Common myeloid progenitor, CD34-positive (primary cell): ENCODE measurements at regions not wholly inside any gene's neighbourhood (a gene's known extent, or its start where the extent isn't known, plus 50 kb on each side); places are given as distances from the start of the nearest gene placed in this dataset.

ENCODE experiments used
- CTCF ChIA-PET: fragments of 350-600 bp; sonication (Branson Sonifier 250); formaldehyde crosslinking; loops from one replicate; lab custom pipeline; 2021; ENCODE audit warnings: antibody characterized with exemption; lab: Charles Lee
- POLR2A ChIA-PET: fragments of 350-600 bp; sonication (Branson Sonifier 250); formaldehyde crosslinking; loops from one replicate; lab custom pipeline; 2021; ENCODE audit warnings: antibody characterized with exemption; lab: Charles Lee
- DNase-seq, 3 donors: peaks; one replicate each; pipeline versions ENCODE4 v3.0.0 to v3.0.0-alpha.2; 2013
- H3K27ac ChIP-seq, 2 experiments: 1 replicate in 1 of 2; 2 replicates in 1 of 2; pipeline ENCODE4 v1.7.0; 2013; ENCODE audit warnings: inconsistent platforms in 2 of 2, low read length in 2 of 2, mild to moderate bottlenecking in 2 of 2, low read depth in 1 of 2, moderate library complexity in 1 of 2; ENCODE audit not compliant: severe bottlenecking in 2 of 2, insufficient read depth in 1 of 2, poor library complexity in 1 of 2
- H3K27me3 ChIP-seq, 5 experiments: replicated peaks in 2 of 5; 1 replicate in 3 of 5; 2 replicates in 2 of 5; pipeline versions ENCODE4 v1.6.1 to v1.7.0; 2013; ENCODE audit warnings: low read length in 4 of 5, mild to moderate bottlenecking in 2 of 5, moderate library complexity in 2 of 5, inconsistent platforms in 1 of 5; ENCODE audit not compliant: insufficient read depth in 5 of 5, control insufficient read depth in 4 of 5
- H3K36me3 ChIP-seq, 4 experiments: 1 replicate in 2 of 4; 2 replicates in 2 of 4; pipeline versions ENCODE4 v1.6.1 to v1.7.0; 2013; ENCODE audit warnings: low read length in 3 of 4, control low read depth in 1 of 4, mild to moderate bottlenecking in 1 of 4; ENCODE audit not compliant: control insufficient read depth in 4 of 4, insufficient read depth in 4 of 4
- H3K4me1 ChIP-seq, 4 experiments: 1 replicate in 3 of 4; 2 replicates in 1 of 4; pipeline versions ENCODE4 v1.6.1 to v1.7.1; 2013; ENCODE audit warnings: low read length in 3 of 4, mild to moderate bottlenecking in 3 of 4, control low read depth in 1 of 4, inconsistent platforms in 1 of 4, moderate library complexity in 1 of 4; ENCODE audit not compliant: control insufficient read depth in 4 of 4, insufficient read depth in 4 of 4; ENCODE audit errors: control extremely low read depth in 1 of 4
- H3K4me3 ChIP-seq, 7 experiments: 1 replicate in 4 of 7; 2 replicates in 3 of 7; pipeline versions ENCODE4 v1.5.1 to v1.7.0; 2013; ENCODE audit warnings: mild to moderate bottlenecking in 7 of 7, low read length in 6 of 7, moderate library complexity in 6 of 7, inconsistent platforms in 2 of 7, low read depth in 2 of 7, control low read depth in 1 of 7; ENCODE audit not compliant: insufficient read depth in 4 of 7, control insufficient read depth in 1 of 7; ENCODE audit errors: extremely low read depth in 1 of 7
- H3K9me3 ChIP-seq, 5 experiments: 1 replicate in 4 of 5; 2 replicates in 1 of 5; pipeline versions ENCODE4 v1.6.1 to v1.7.1; 2013; ENCODE audit warnings: low read length in 4 of 5, mild to moderate bottlenecking in 2 of 5, inconsistent platforms in 1 of 5, low read depth in 1 of 5, moderate library complexity in 1 of 5; ENCODE audit not compliant: control insufficient read depth in 4 of 5, insufficient read depth in 2 of 5; ENCODE audit errors: control extremely low read depth in 1 of 5
- WGBS: methylation state at CpG from one replicate; pipeline ENCODE4 v1.1.5; 2013; ENCODE audit not compliant: insufficient coverage; 5-methylcytosine and 5-hydroxymethylcytosine counted together

DNA sequence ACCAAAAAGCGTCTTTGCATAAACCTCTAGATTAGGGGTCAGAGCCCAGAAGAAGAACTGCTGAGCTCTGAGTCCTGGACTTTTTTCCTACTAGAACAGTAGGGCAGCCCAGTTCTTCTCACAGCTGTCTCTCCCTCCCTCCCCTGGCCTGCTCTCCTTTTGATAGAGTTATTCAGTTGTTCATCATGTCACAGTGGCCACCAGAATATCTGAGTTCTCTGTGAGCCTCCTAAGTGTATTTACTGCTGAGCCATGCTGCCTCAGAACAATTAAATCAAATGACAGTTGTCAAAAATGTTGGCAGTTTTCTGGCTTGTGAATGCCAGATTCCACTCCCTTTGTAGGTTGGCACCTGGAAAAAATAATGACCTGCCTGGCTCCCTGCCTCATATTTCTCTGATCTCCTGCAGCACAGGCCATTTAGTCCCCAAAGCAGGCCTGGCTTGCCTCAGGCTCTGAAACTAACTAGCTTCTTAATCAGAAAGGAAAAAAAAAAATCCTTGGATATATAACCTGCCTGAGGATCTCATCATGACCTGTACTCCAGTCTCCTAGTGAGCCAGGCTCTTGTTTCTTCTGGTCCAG is 377.4 kb upstream of the LARGE1 start:
- ChIA-PET CTCF (no interaction called here), POLR2A (no interaction called here)
- Histone ChIP-seq H3K4me3 (no peak overlapping the region), H3K9me3 (peaks cover 0 to 2% (median 0%) of the 10 kb centered on the region in 5 experiments), H3K27me3 (no peaks in the 10 kb centered on the region), H3K36me3 (no peaks in the 10 kb centered on the region), H3K27ac (no peak overlapping the region), H3K4me1 (no peaks in the 10 kb centered on the region)
- WGBS: 100% methylated on average over 1 of the region's 1 CpG
- DNase-seq: no peak

DNA sequence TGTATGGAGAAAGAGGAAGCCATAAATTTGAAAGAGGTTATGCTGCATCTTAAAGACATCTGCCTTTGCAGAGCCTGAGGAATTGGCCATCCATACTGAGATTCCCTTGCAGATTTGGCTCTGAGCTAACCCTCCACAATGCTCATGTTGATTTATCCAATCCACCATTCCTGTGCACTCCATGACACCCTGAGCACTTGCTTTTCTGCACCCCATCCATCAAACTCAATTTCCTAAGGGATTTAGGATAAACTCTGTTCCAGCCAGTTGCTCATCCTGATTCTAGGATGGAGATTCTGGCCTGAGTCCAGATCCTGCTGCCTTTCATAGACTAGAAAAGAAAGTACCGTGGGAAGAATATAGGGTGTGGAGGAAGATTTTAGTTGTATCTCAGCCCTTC is 379.2 kb upstream of the LARGE1 start:
- no peaks in the 10 kb centered on the region for H3K27me3 ChIP-seq
- ChIA-PET POLR2A (no interaction called here), CTCF (no interaction called here)
- H3K4me1 ChIP-seq: no peaks in the 10 kb centered on the region
- no peak overlapping the region for H3K27ac ChIP-seq
- 100% methylated on average over 1 of the region's 1 CpG for WGBS
- DNase-seq: no peak
- H3K9me3 ChIP-seq: no peaks in the 10 kb centered on the region
- no peaks in the 10 kb centered on the region for H3K36me3 ChIP-seq
- H3K4me3 ChIP-seq: no peak overlapping the region

DNA sequence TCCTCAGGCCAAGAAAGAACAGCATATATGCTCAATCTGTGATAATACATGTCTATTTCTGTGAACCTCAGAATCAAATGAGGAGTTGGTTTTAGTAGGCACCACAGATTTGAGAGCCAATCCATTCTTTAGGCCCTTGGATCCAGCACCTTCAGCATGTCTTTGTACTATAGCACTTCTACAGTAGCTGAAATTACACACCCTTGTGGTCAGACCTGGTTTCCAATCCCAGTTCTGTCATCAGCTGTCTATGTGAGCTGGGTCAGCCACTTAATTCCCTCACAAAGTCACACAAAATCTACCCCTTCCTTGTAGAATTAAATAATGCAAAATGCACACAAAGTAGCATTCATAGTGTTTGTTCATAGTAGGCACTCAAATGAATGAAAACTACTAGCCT is 381.3 kb upstream of the LARGE1 start:
- POLR2A ChIA-PET: no interaction called here
- CTCF ChIA-PET: no interaction called here
- no peaks in the 10 kb centered on the region for H3K36me3 ChIP-seq
- DNase-seq: no peak
- no peaks in the 10 kb centered on the region for H3K27me3 ChIP-seq
- no peaks in the 10 kb centered on the region for H3K9me3 ChIP-seq
- no peak overlapping the region for H3K27ac ChIP-seq
- H3K4me3 ChIP-seq: no peak overlapping the region
- H3K4me1 ChIP-seq: no peaks in the 10 kb centered on the region

DNA sequence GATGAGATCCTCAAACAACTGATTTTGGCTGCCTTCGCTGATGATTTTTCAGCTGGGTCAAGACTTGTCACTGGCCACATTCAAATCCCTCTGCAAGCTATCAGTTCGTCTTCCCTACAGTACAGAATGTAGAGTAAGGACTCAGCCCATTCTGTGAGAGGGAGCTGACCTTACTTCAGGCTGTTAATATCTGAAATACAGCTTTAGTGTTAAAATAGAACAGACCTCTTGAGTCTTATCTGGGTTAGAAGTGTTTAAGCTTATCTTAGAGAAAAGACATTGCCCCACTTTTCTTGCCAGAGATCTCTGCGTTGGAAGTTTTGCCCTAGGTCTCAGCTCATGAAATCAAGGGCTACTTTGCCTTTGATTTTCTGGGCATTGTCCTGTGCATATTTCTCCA is 383.4 kb upstream of the LARGE1 start:
- Histone ChIP-seq H3K4me3 (no peak overlapping the region), H3K27me3 (no peaks in the 10 kb centered on the region), H3K27ac (no peak overlapping the region), H3K9me3 (no peaks in the 10 kb centered on the region), H3K36me3 (no peaks in the 10 kb centered on the region), H3K4me1 (no peaks in the 10 kb centered on the region)
- WGBS: 93% methylated on average over 2 of the region's 3 CpGs
- CTCF ChIA-PET: no interaction called here
- no peak for DNase-seq
- POLR2A ChIA-PET: no interaction called here

DNA sequence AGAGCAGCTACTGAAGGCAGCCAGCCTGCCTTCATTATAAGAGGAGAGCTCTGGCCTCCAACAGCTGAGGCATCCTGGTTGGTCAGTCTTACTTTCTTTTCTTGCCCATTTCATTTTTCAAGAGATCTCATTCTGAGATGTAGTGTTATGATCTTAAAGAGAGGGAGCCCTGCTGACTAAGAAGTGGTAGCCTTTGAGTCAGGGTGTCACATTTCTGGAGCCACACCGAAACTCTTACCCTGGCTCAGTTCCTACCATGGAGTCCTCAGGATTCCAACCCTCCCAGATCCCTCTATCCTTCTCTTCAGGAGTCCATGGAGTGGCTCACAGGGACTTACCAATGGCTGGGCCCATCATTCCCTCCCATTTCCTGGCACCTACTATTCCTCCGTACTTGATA is 386.1 kb upstream of the LARGE1 start:
- Histone ChIP-seq H3K27me3 (no peaks in the 10 kb centered on the region), H3K9me3 (no peaks in the 10 kb centered on the region), H3K4me1 (no peaks in the 10 kb centered on the region), H3K27ac (no peak overlapping the region), H3K36me3 (no peaks in the 10 kb centered on the region), H3K4me3 (no peak overlapping the region)
- ChIA-PET POLR2A (no interaction called here), CTCF (no interaction called here)
- no peak for DNase-seq
- WGBS: 94% methylated on average over 2 of the region's 2 CpGs

DNA sequence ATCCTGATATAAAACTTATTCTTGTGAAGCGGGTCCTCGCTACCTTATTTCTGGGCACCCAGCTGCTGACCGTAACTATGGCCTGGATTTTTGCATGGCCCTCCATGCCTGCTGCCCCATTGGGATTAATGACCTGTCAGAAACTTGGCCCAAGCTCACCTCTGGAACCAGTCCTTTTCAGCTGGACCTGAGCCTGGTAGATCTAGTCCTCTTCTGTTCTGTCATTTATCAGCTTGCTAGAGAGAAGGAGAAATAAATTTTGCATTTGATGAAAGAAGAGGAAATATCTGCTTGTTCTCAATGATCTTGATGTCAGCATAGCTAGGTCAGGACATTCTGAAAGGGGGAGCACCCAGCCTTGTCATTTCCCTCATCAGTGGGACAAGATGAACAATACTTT is 387.8 kb upstream of the LARGE1 start:
- no peak overlapping the region for H3K27ac ChIP-seq
- POLR2A ChIA-PET: no interaction called here
- no peaks in the 10 kb centered on the region for H3K27me3 ChIP-seq
- 88% methylated on average over 3 of the region's 3 CpGs for WGBS
- H3K4me1 ChIP-seq: no peaks in the 10 kb centered on the region
- H3K9me3 ChIP-seq: no peaks in the 10 kb centered on the region
- H3K36me3 ChIP-seq: no peaks in the 10 kb centered on the region
- CTCF ChIA-PET: no interaction called here
- DNase-seq: no peak
- H3K4me3 ChIP-seq: no peak overlapping the region

DNA sequence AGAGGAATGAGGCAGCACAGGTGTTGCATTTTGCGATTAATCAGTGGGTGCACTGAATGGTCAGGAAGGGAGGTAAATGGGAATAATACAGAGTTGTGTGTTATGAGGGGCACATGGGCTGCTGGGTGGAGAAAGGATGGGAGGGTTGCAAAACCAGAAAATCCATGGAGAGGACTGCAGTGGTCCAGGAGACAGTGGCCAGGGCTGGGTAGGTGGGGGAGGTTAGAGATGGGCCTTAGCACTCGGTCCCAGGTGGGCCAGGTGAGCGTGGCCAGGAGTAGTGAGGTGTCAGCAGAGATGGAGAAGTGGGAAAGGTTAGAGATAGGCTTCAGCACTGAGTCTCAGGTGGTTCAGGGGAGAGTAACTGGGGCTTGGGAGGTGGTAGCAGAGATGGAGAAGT is 399.1 kb upstream of the LARGE1 start:
- WGBS: 89% methylated on average over 3 of the region's 3 CpGs
- no peaks in the 10 kb centered on the region for H3K36me3 ChIP-seq
- H3K4me1 ChIP-seq: no peaks in the 10 kb centered on the region
- peaks cover 0 to 9% (median 2%) of the 10 kb centered on the region in 5 experiments for H3K9me3 ChIP-seq
- H3K27ac ChIP-seq: no peak overlapping the region
- H3K4me3 ChIP-seq: no peak overlapping the region
- CTCF ChIA-PET: no interaction called here
- POLR2A ChIA-PET: interaction anchor here (0.6 kb wide), 1 partner anchor 559 kb away, joined by 3 read pairs; no protein-coding TSS in a partner anchor
- no peaks in the 10 kb centered on the region for H3K27me3 ChIP-seq
- DNase-seq: no peak
